NCI-H510A (cell line): ENCODE measurements at regions not wholly inside any gene's neighbourhood (a gene's known extent, or its start where the extent isn't known, plus 50 kb on each side); places are given as distances from the start of the nearest gene placed in this dataset.
A peak's percentile ranks its signal among the peaks of the same experiment; 100 is the strongest.

ENCODE experiments used
- DNase-seq: peaks from one replicate; lab custom pipeline; 2025; lab: John Stamatoyannopoulos, UW

GRCh38 chr12:98423963-98424362, 91.4 kb upstream of the TMPO start:
- DNase-seq = no peak

GRCh38 chr12:98424726-98425401, 90.5 kb upstream of the TMPO start:
- no peak for DNase-seq

- DNase-seq = no peak
Observed at GRCh38 chr12:98425859-98426258, 89.5 kb upstream of the TMPO start.

GRCh38 chr12:98431089-98431488, 84.3 kb upstream of the TMPO start:
- DNase-seq = no peak

GRCh38 chr12:98437166-98437565, 78.2 kb upstream of the TMPO start:
- no peak for DNase-seq

GRCh38 chr12:98437806-98438595, 77.4 kb upstream of the TMPO start:
- no peak for DNase-seq

- DNase-seq = no peak
Observed at GRCh38 chr12:98438656-98439230, 76.6 kb upstream of the TMPO start.

GRCh38 chr12:98439471-98439951, 75.9 kb upstream of the TMPO start:
- no peak for DNase-seq

GRCh38 chr12:98439981-98440581, 75.3 kb upstream of the TMPO start:
- DNase-seq = no peak

GRCh38 chr12:98446060-98446459, 69.3 kb upstream of the TMPO start:
- DNase-seq = no peak

- no peak for DNase-seq
Observed at GRCh38 chr12:98446682-98447081, 68.7 kb upstream of the TMPO start.

GRCh38 chr12:98449584-98449983, 65.8 kb upstream of the TMPO start:
- no peak for DNase-seq

GRCh38 chr12:98453070-98453469, 62.3 kb upstream of the TMPO start:
- no peak for DNase-seq

GRCh38 chr12:98453492-98453891, 61.9 kb upstream of the TMPO start:
- no peak for DNase-seq

GRCh38 chr12:98456041-98456440, 59.3 kb upstream of the TMPO start:
- DNase-seq = peak; percentile 4

GRCh38 chr12:98456576-98457573, 58.5 kb upstream of the TMPO start:
- DNase-seq = peak; percentile 53

GRCh38 chr12:98464190-98464589, 51.2 kb upstream of the TMPO start:
- no peak for DNase-seq

GRCh38 chr12:98465505-98465904, 49.9 kb upstream of the TMPO start:
- DNase-seq = no peak
